MM.1S (cell line): ENCODE measurements at regions not wholly inside any gene's neighbourhood (a gene's known extent, or its start where the extent isn't known, plus 50 kb on each side); places are given as distances from the start of the nearest gene placed in this dataset.

Experiments used
- EZH2 ChIP-seq: fragments of 300-600 bp; sonication (generic); optimal IDR thresholded peaks from 2 replicates; pipeline ENCODE3; 2017; ENCODE audit warnings: low read depth, mild to moderate bottlenecking, antibody characterized with exemption, low read length, mixed read lengths
- EZH2phosphoT487 ChIP-seq: fragments of 300-600 bp; sonication (generic); IDR thresholded peaks from 2 replicates; pipeline ENCODE4 v1.6.1; 2018; ENCODE audit warnings: antibody characterized with exemption, low read length
- TF ChIP-seq, protein P1 (sequence below): fragments of 300-600 bp; sonication (generic); IDR thresholded peaks from 2 replicates; pipeline ENCODE4 v1.5.1; 2016; ENCODE audit warnings: antibody characterized with exemption, low read length, mixed read lengths

DNA sequence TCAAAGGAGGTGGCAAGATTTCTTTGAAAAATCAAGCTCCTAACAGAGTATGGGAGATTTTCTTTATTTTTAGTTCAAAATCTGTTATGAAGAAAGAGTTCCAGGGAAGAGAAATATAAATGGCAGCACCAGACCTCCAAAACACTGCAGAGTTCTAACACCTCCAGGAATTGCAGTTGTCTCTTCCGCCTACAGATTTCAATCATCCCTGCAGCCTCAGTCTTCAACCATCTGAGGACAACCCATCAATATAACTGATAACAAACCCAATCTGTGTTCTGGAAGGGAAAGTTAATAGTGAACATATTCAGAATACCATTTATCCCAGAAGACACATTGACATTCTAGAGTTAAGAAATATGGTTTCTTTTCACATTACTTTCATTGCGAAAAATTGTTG lies 296.1 kb downstream of the ARAP2 start:
- TF ChIP-seq, protein P1, sequence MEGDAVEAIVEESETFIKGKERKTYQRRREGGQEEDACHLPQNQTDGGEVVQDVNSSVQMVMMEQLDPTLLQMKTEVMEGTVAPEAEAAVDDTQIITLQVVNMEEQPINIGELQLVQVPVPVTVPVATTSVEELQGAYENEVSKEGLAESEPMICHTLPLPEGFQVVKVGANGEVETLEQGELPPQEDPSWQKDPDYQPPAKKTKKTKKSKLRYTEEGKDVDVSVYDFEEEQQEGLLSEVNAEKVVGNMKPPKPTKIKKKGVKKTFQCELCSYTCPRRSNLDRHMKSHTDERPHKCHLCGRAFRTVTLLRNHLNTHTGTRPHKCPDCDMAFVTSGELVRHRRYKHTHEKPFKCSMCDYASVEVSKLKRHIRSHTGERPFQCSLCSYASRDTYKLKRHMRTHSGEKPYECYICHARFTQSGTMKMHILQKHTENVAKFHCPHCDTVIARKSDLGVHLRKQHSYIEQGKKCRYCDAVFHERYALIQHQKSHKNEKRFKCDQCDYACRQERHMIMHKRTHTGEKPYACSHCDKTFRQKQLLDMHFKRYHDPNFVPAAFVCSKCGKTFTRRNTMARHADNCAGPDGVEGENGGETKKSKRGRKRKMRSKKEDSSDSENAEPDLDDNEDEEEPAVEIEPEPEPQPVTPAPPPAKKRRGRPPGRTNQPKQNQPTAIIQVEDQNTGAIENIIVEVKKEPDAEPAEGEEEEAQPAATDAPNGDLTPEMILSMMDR: no peak
- TF ChIP-seq EZH2 (no peak), EZH2phosphoT487 (no peak)
